ENCODE measurements at regions not wholly inside any gene's neighbourhood (a gene's known extent, or its start where the extent isn't known, plus 50 kb on each side); places are given as distances from the start of the nearest gene placed in this dataset.

DNA sequence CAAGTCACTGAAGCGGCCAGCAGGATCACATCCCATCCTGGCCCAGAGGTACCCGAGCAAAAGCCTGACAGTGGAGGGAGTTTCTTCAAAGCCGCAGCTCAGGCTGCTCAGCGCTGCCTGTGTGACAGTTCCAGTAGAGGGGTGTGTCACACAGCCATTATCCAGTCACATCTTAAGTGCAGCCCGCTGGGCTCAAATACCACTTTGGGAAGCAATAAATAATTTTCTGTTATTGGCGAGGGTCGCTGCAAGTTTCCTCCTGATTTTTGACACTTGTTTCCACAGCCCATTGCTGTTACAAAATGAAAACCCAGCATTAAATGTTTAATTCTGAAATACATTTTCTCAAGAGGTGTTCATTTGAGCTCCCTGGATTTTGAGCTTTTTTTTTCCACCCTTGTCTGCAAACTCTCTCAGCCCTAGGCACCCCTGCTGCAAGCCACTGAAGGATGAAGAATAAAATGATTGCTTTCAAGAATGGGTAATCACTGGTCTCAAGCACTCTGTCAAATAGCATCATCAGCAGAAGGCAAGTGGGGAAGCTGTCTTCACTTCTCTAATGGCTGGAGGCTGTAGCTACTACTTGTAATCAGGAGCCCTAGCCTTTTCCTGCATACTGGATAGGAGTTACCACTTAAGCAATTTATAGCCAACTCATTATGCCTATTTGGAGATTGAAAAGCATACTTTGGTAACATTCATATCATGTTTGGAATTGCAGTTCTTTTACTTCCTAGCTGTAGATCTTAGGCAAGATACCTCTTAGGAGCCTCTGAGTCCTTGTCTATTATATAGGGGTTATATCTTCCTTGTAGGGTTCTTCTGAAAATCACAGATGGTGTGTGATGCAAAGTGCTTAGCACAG is 373.7 kb downstream of the METTL15 start:
- Histone ChIP-seq H3K36me3 (ENCODE audit: insufficient read depth in 1 of 2, low read depth in 1 of 2) (no peaks in the 10 kb centered on the region), H3K27me3 (ENCODE audit: insufficient read depth in 3 of 3, low read length in 2 of 3) (no peaks in the 10 kb centered on the region), H3K27ac (no peak overlapping the region), H3K4me1 (no peaks in the 10 kb centered on the region), H3K9me3 (no peaks in the 10 kb centered on the region), H3K4me3 (no peak overlapping the region)
- DNase-seq (no peak), ATAC-seq (no peak)
- intact Hi-C loops (cut with DNase I): no loop called here
- 51 to 59% (median 54%) methylated on average over 7 of the region's 7 CpGs for WGBS, 3 donors
- TF ChIP-seq, protein P1, sequence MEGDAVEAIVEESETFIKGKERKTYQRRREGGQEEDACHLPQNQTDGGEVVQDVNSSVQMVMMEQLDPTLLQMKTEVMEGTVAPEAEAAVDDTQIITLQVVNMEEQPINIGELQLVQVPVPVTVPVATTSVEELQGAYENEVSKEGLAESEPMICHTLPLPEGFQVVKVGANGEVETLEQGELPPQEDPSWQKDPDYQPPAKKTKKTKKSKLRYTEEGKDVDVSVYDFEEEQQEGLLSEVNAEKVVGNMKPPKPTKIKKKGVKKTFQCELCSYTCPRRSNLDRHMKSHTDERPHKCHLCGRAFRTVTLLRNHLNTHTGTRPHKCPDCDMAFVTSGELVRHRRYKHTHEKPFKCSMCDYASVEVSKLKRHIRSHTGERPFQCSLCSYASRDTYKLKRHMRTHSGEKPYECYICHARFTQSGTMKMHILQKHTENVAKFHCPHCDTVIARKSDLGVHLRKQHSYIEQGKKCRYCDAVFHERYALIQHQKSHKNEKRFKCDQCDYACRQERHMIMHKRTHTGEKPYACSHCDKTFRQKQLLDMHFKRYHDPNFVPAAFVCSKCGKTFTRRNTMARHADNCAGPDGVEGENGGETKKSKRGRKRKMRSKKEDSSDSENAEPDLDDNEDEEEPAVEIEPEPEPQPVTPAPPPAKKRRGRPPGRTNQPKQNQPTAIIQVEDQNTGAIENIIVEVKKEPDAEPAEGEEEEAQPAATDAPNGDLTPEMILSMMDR (IDR thresholded peaks at IDR 0.05): no peak

DNA sequence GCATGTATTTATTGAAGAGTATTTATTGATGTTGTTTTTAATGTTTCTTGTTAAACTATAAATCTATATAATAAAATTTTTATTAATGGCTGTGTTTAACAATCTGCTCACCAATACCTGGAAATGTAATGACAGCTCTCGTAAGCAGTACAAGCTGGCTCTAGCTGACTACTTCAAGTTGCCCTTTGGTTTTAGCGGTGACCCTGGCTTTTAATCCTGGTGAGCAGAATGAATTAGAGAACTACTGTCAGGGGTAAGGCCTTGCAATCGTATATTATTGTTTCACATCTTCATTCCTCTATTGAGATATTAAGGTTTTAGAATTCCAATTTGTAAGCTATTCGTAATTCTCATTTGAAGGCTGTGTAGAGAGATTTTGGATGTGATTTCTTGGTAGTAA is 372.2 kb downstream of the METTL15 start:
- no peak overlapping the region for H3K4me3 ChIP-seq
- no peaks in the 10 kb centered on the region for H3K9me3 ChIP-seq
- intact Hi-C loops (cut with DNase I): no loop called here
- no peak overlapping the region for H3K27ac ChIP-seq
- TF ChIP-seq, protein P1 (IDR thresholded peaks at IDR 0.05): no peak
- DNase-seq: no peak
- ATAC-seq: no peak
- no peaks in the 10 kb centered on the region for H3K4me1 ChIP-seq
- 81 to 88% (median 83%) methylated on average over 4 of the region's 4 CpGs for WGBS, 3 donors
- no peaks in the 10 kb centered on the region for H3K36me3 ChIP-seq (ENCODE audit: insufficient read depth in 1 of 2, low read depth in 1 of 2)
- H3K27me3 ChIP-seq (ENCODE audit: insufficient read depth in 3 of 3, low read length in 2 of 3): no peaks in the 10 kb centered on the region

DNA sequence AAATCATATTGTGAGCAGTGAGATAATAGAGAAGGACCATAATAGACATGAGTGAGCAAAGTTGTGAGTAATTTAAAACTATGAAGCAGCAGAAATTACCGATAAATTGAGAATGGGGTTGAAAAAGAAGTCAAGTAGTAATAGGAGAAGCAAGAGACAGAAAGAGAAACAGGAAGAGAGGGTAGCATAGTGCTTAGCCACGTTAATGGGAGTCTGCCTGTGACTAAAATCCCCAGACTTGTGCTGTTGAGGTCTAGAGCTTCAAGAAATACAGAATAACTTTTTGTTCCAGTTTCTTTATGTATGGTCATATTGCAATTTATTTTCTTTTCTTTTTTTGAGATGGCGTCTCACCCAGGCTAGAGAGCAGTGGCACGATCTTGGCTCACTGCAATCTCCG is 368.7 kb downstream of the METTL15 start:
- TF ChIP-seq, protein P1 (IDR thresholded peaks at IDR 0.05): no peak
- no peak for ATAC-seq
- H3K36me3 ChIP-seq (ENCODE audit: insufficient read depth in 1 of 2, low read depth in 1 of 2): no peaks in the 10 kb centered on the region
- H3K27me3 ChIP-seq (ENCODE audit: insufficient read depth in 3 of 3, low read length in 2 of 3): no peaks in the 10 kb centered on the region
- no peaks in the 10 kb centered on the region for H3K9me3 ChIP-seq
- no peaks in the 10 kb centered on the region for H3K4me1 ChIP-seq
- no peak for DNase-seq
- WGBS, 3 donors: 89% methylated on average over 5 of the region's 5 CpGs
- no peak overlapping the region for H3K27ac ChIP-seq
- no peak overlapping the region for H3K4me3 ChIP-seq
- intact Hi-C loops (cut with DNase I): no loop called here

DNA sequence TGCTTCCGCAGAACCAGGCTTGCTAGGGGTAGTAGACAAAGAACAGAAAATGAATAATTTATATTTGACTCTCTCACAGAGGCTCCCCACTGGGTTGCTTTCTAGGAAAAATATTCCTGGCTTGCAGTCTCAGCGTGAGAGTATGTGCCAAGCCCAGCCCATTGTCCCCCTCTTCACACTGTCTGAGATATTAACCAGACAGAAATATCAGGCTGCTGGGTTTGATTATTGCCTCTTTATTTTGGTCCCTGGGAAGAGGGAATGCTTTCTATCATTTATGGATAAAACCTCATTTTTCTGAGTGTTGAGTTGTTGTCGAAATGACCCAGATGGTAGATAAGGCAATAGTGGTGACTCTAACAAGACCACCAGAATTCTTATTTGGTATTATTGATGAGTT is 367.9 kb downstream of the METTL15 start:
- DNase-seq (no peak), ATAC-seq (no peak)
- intact Hi-C loops (cut with DNase I): no loop called here
- no peaks in the 10 kb centered on the region for H3K36me3 ChIP-seq (ENCODE audit: insufficient read depth in 1 of 2, low read depth in 1 of 2)
- H3K27ac ChIP-seq: no peak overlapping the region
- H3K4me3 ChIP-seq: no peak overlapping the region
- no peaks in the 10 kb centered on the region for H3K27me3 ChIP-seq (ENCODE audit: insufficient read depth in 3 of 3, low read length in 2 of 3)
- H3K9me3 ChIP-seq: no peaks in the 10 kb centered on the region
- no peaks in the 10 kb centered on the region for H3K4me1 ChIP-seq
- TF ChIP-seq, protein P1 (IDR thresholded peaks at IDR 0.05): no peak
- WGBS, 3 donors: 17 to 29% (median 29%) methylated on average over 3 of the region's 3 CpGs

DNA sequence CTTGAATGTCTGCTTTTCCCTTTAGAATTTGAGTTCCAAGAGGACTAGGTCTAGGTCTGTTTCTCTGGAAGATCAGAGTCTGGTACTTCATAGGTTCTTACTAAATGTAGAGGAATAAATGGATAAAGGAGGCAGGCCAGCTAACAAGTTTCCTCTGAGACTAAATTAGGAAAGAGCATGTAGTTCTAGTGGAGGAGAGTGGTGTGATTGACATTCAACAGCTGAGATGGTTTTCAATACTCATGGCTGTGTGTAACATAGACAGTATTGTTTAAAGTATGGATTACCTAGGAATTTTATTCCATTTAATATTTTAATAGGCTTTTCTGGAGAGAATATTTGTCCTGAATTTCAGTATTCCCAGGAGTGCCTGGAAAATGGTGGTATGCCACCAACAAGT is 364.7 kb downstream of the METTL15 start:
- ATAC-seq (no peak), DNase-seq (no peak)
- no peaks in the 10 kb centered on the region for H3K4me1 ChIP-seq
- TF ChIP-seq, protein P1 (IDR thresholded peaks at IDR 0.05): no peak
- H3K36me3 ChIP-seq (ENCODE audit: insufficient read depth in 1 of 2, low read depth in 1 of 2): no peaks in the 10 kb centered on the region
- no peaks in the 10 kb centered on the region for H3K27me3 ChIP-seq (ENCODE audit: insufficient read depth in 3 of 3, low read length in 2 of 3)
- H3K9me3 ChIP-seq: no peaks in the 10 kb centered on the region
- H3K27ac ChIP-seq: no peak overlapping the region
- no peak overlapping the region for H3K4me3 ChIP-seq
- intact Hi-C loops (cut with DNase I): no loop called here

Data from psoas muscle (tissue), 7 donors.